K562 (cell line): ENCODE measurements at regions not wholly inside any gene's neighbourhood (a gene's known extent, or its start where the extent isn't known, plus 50 kb on each side); places are given as distances from the start of the nearest gene placed in this dataset.
A peak's percentile ranks its signal among the peaks of the same experiment; 100 is the strongest.

ENCODE experiments used
- ATAC-seq: fragments of 200-7000 bp; cut with Tn5 transposase; 3 replicates; pipeline ENCODE4 v1.9.1; 2020; ENCODE audit warnings: moderate library complexity
- BruUV-seq: library from RNA; stranded (reverse); fragments of 400-500 nt; replicated peaks from 2 replicates; lab custom pipeline; 2021; lab: Mats Ljungman, UMichigan
- CTCF ChIA-PET: fragments of 300-600 bp; formaldehyde crosslinking; extraction: SDS; loops from one replicate; lab custom pipeline; 2021; ENCODE audit warnings: low intra/inter-chr PET ratio; lab: Yijun Ruan, JAX
- POLR2A ChIA-PET: fragments of 300-600, 350-650 bp; sonication (Branson Sonifier 250); formaldehyde crosslinking; extraction: SDS; loops from one replicate; lab custom pipeline; 2021; ENCODE audit warnings: antibody characterized with exemption, inconsistent platforms; lab: Yijun Ruan, JAX
- DNase-seq, 4 experiments: peaks; one replicate each; pipeline versions ENCODE4 v3.0.0 to v3.0.0-alpha.2; 2011 to 2018; ENCODE audit warnings: low spot score in 3 of 4, mixed read lengths in 3 of 4; ENCODE audit errors: extremely low read depth in 1 of 4
- FAIRE-seq: peaks from 2 replicates; lab custom pipeline; 2011; peaks lifted over from hg19 to GRCh38; lab: Jason Lieb, UNC
- H2AFZ ChIP-seq: 2 replicates; pipeline ENCODE4 v1.6.0; 2011; ENCODE audit warnings: low read depth, low read length, control low read depth, inconsistent platforms
- H3K27ac ChIP-seq: fragments of 200-600 bp; 3 replicates; pipeline ENCODE4 v1.8.0; 2011; ENCODE audit warnings: low read depth, mild to moderate bottlenecking, control low read depth, inconsistent platforms, low read length, moderate library complexity, mixed read lengths; ENCODE audit errors: extremely low read depth
- H3K27me3 ChIP-seq, 2 experiments: fragments of 300-600 bp in 1 of 2; 2 replicates in 1 of 2; 3 replicates in 1 of 2; pipeline versions ENCODE4 v1.6.0 to v1.8.0; 2011; ENCODE audit warnings: inconsistent platforms in 2 of 2, low read length in 2 of 2, mild to moderate bottlenecking in 1 of 2, mixed read lengths in 1 of 2, moderate library complexity in 1 of 2; ENCODE audit not compliant: control insufficient read depth in 2 of 2, insufficient read depth in 2 of 2
- H3K36me3 ChIP-seq: fragments of 300-600 bp; 3 replicates; pipeline ENCODE4 v1.8.0; 2011; ENCODE audit warnings: mild to moderate bottlenecking, low read length, inconsistent platforms; ENCODE audit not compliant: control insufficient read depth, insufficient read depth
- H3K4me1 ChIP-seq, 2 experiments: fragments of 200-600 bp in 1 of 2; replicated peaks in 1 of 2; 2 replicates in 1 of 2; 3 replicates in 1 of 2; pipeline versions ENCODE4 v1.5.1 to v1.8.0; 2011; ENCODE audit warnings: inconsistent platforms in 2 of 2, low read length in 2 of 2, mild to moderate bottlenecking in 1 of 2, mixed read lengths in 1 of 2, moderate library complexity in 1 of 2; ENCODE audit not compliant: control insufficient read depth in 2 of 2, insufficient read depth in 2 of 2
- H3K4me2 ChIP-seq: 2 replicates; pipeline ENCODE4 v1.6.1; 2011; ENCODE audit warnings: low read length, control low read depth, inconsistent platforms, mixed read lengths; ENCODE audit not compliant: insufficient read depth
- H3K4me3 ChIP-seq: fragments of 200-600 bp; sonication (generic), shearing (Covaris generic); 2 replicates; pipeline ENCODE4 v1.5.1; 2016; ENCODE audit warnings: control low read depth, inconsistent platforms
- H3K79me2 ChIP-seq: fragments of 200-600 bp; 3 replicates; pipeline ENCODE4 v1.8.0; 2011; ENCODE audit warnings: low read length, inconsistent platforms; ENCODE audit not compliant: control insufficient read depth, insufficient read depth
- H3K9ac ChIP-seq, 2 experiments: 2 replicates each; pipeline versions ENCODE4 v1.6.0 to v1.6.1; 2011; ENCODE audit warnings: low read depth in 2 of 2, low read length in 2 of 2, control low read depth in 1 of 2, inconsistent platforms in 1 of 2, mild to moderate bottlenecking in 1 of 2, mixed read lengths in 1 of 2; ENCODE audit not compliant: insufficient read depth in 1 of 2
- H3K9me1 ChIP-seq: one replicate; pipeline ENCODE4 v1.6.0; 2011; ENCODE audit warnings: inconsistent platforms, mild to moderate bottlenecking, low read length, moderate library complexity; ENCODE audit not compliant: control insufficient read depth, insufficient read depth
- H3K9me3 ChIP-seq: replicated peaks from 2 replicates; pipeline ENCODE4 v1.5.1; 2011; ENCODE audit warnings: low read depth, low read length, inconsistent platforms; ENCODE audit not compliant: control insufficient read depth, insufficient read depth
- H4K20me1 ChIP-seq: replicated peaks from 2 replicates; pipeline ENCODE4 v1.6.1; 2011; ENCODE audit warnings: low read length, inconsistent platforms, mixed read lengths; ENCODE audit not compliant: control insufficient read depth, insufficient read depth
- CBFA2T2 ChIP-seq: fragments of 450-650 bp; conservative IDR thresholded peaks from 2 replicates; pipeline ENCODE4 v1.6.1; 2017; ENCODE audit warnings: mild to moderate bottlenecking
- REST ChIP-seq, 2 experiments: fragments of 450-650 bp; formaldehyde crosslinking in 1 of 2; IDR thresholded peaks; 2 replicates each; pipeline versions ENCODE4 v1.4.0 to v1.6.1; 2014 to 2020; ENCODE audit warnings: mild to moderate bottlenecking in 2 of 2, borderline replicate concordance in 1 of 2, low read depth in 1 of 2
- RNF219 ChIP-seq: fragments of 250-450 bp; sonication (Bioruptor Pico); IDR thresholded peaks from 2 replicates; pipeline ENCODE4 v1.5.0; 2022; ENCODE audit warnings: mild to moderate bottlenecking
- ZNF280A ChIP-seq: fragments of 450-650 bp; IDR thresholded peaks from 2 replicates; pipeline ENCODE4 v1.6.1; 2018; ENCODE audit warnings: mild to moderate bottlenecking, low read depth; ENCODE audit not compliant: partially characterized antibody
- ZNF655 ChIP-seq: fragments of 250-450 bp; sonication (Bioruptor Pico); IDR thresholded peaks from 2 replicates; pipeline ENCODE4 v1.5.0; 2021
- WGBS: fragments of 100-300 bp; shearing (Covaris generic); methylation state at CpG from one replicate; pipeline ENCODE4 v1.1.6; 2016; ENCODE audit warnings: low coverage, mixed read lengths; ENCODE audit not compliant: insufficient coverage; ENCODE audit errors: missing lambda C conversion rate; 5-methylcytosine and 5-hydroxymethylcytosine counted together
- in situ Hi-C: fragments of 300-500 bp; cut with MboI; formaldehyde crosslinking; loops from 4 replicates; pipeline ENCODE4 v1.15.0; 2018; ENCODE audit warnings: inconsistent platforms, mixed read lengths
- intact Hi-C: fragments of 100-400 bp; cut with micrococcal nuclease; formaldehyde crosslinking; loops from 2 replicates; pipeline ENCODE4 v1.14.2; 2022

- BruUV-seq, result no TSS peak
- peak; percentile 45 to 52 (median 47) for DNase-seq
- POLR2A ChIA-PET, result interaction anchor here (0.6 to 0.8 kb wide), 2 partner anchors 35 to 46 kb away, joined by 3 read pairs; no protein-coding TSS in a partner anchor
- TF ChIP-seq CBFA2T2, result no peak
- no peak for TF ChIP-seq ZNF280A
- no peak for TF ChIP-seq RNF219
- no peak for TF ChIP-seq ZNF655 (CRISPR knock-in tag)
- TF ChIP-seq REST (IDR thresholded peaks at IDR 0.05; ENCODE audit: borderline replicate concordance), result peak; percentile 99
- TF ChIP-seq REST (CRISPR knock-in tag; IDR thresholded peaks at IDR 0.05; ENCODE audit: low read depth), result peak; percentile 98
Observed at GRCh38 chr5:141742866-141743851, 61.1 kb upstream of the ARAP3 start.

More at GRCh38 chr5:141742866-141743851, 61.1 kb upstream of the ARAP3 start:
- ATAC-seq (peak; percentile 59; the same call in 2 of the 3 replicates), FAIRE-seq (peak; percentile 68)
- CTCF ChIA-PET, result no interaction called here
- Histone ChIP-seq H3K4me3 (no peak overlapping the region), H3K9me3 (no peaks in the 10 kb centered on the region), H3K36me3 (no peaks in the 10 kb centered on the region), H3K4me1 (peaks cover 3 to 4% of the 10 kb centered on the region in 2 experiments; a peak in 3 of 5 replicates), H3K9ac (no peak overlapping the region), H3K27me3 (peaks cover 0 to 5% of the 10 kb centered on the region in 2 experiments; a peak in 1 of 5 replicates), H3K4me2 (no peak overlapping the region), H3K9me1 (no peaks in the 10 kb centered on the region), H3K79me2 (no peaks in the 10 kb centered on the region), H4K20me1 (peaks cover 6% of the 10 kb centered on the region), H3K27ac (no peak overlapping the region), H2AFZ (no peak overlapping the region)
- 1% methylated on average over 18 of the region's 18 CpGs for WGBS
- intact Hi-C loops (loop anchor here (1.0 kb wide), 1 partner anchor 11 kb away; no protein-coding TSS in a partner anchor), in situ Hi-C loops (no loop called here)
